Stimulated activated CD8-positive, alpha-beta memory T cell treated with anti-CD3 and anti-CD28 coated beads, Interleukin-7, amount 100 ng/mL, for 1 hour (primary cell): ENCODE measurements at regions not wholly inside any gene's neighbourhood (a gene's known extent, or its start where the extent isn't known, plus 50 kb on each side); places are given as distances from the start of the nearest gene placed in this dataset.

ENCODE experiments used
- DNase-seq, 2 donors: peaks; one replicate each; pipeline ENCODE4 v3.0.0-alpha.2; 2020; ENCODE audit warnings: low read depth in 2 of 2

DNA sequence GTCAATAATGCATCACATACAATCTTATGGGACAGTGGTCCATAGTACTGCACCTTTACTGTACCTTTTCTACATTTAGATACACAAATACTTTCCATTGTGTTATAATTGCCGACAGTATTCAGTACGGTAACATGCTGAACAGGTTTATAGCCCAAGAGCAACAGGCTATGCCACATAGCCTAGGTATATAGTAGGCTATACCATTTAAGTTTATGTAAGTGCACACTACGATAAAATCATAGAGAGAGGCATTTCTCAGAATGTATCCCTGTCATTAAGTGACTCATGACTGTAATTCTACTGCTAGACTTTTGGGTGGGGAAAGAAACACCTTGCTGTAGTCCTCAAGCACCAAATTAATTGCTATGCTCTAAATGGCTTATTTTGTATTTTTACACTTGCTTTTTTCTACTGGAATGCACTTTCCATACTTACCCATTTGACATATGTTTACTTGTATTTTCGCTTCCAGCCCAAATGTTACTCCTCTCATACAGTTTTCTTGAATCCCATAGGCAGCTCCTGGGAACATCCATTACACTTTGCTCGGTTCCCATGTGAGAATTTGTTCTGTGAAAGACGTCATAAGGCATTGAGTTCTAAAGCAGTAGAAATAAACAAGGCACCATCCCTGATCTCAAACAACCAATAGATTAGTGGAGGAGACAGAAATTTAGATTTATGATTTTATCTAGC is 714.0 kb upstream of the ID2 start:
- no peak for DNase-seq

DNA sequence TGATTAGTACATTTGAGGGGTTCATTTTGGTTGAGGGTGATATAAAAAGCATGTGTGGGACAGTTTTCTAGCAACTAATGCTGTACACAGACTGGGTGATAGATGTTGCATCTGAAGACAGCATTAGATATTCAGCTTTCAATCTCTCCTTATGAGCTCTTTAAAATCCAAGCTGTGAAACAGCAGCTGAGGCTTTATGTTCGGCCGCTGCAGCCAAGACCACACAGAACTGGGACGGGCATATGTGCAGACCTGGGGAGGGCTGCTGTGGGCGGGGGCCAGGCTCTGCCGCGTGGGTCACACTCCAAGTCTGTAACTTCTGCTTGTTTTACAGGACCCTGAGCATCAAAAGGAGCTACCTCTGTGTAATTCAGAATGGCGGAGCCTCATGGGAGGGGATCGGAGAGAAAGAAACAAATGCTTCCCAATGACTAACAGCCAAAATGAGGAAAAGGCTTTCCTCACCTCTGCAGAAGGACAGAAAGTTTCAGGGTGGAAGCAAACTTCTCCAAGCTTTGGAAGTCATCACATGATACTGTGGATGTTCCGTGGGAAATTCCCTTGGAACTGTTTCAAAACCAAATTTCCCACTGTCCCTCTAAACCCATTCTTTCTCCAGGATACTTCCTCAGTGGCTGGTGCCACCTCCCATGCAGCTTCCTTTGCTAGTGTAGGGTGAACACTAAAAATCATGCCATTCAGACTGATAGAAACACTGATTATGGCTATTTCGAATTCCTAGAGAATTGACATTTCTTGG is 711.9 kb upstream of the ID2 start:
- DNase-seq = no peak

DNA sequence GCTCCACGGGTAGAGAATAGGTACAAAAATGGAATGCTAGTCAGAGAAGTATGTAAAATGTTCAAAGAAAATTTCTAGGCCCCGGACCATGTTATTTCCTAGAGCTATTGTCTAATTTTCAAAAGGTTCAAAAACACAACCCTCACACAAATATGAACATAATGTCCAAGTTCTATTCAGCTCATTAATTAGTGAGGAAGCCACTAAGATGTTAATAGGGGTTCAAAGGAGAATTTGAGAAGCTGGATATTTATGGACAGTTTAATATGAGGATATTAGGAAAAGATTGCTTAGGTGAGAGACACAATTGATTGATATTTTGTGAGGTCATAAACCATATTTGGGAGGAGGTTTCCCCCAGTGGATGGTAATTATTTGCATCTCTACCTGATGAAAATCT is 710.6 kb upstream of the ID2 start:
- DNase-seq = no peak

DNA sequence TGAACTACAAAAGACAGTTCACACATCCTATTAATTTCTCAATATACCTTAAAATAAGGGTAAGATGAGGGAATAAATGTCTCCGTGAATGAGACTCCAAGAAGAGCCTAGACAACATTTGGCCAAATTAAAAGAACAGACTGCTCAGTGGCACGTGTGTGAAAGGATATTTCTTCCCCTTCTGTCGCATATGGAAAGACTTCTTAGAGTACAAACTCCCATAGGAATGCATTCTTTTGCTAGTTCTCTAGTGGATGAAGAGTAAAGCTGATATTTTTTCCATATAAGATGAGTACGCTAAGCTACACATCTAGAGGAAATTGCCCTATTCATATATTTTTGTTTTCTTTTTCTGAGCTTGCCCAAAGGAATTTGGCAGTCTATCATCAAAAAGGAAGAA is 710.0 kb upstream of the ID2 start:
- DNase-seq = no peak

DNA sequence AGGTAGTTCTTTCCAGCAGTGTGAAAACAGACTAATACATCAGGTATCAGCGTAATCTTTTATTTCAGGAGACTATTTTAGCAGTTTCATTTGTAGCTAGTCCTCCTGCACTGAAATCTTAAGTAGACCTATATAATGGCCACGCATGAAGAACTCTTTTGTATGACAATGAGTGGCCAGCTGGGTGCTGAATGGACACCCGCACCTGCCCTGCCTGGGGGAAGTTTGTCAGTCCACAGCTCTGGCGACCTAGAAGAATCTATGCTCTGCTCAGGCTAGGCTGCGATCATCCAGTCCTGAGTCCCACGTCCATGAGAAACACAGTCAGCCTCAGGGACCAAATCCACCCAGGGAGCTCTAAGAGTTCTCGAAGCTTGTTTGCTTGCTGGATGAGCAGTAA is 709.2 kb upstream of the ID2 start:
- DNase-seq = no peak

DNA sequence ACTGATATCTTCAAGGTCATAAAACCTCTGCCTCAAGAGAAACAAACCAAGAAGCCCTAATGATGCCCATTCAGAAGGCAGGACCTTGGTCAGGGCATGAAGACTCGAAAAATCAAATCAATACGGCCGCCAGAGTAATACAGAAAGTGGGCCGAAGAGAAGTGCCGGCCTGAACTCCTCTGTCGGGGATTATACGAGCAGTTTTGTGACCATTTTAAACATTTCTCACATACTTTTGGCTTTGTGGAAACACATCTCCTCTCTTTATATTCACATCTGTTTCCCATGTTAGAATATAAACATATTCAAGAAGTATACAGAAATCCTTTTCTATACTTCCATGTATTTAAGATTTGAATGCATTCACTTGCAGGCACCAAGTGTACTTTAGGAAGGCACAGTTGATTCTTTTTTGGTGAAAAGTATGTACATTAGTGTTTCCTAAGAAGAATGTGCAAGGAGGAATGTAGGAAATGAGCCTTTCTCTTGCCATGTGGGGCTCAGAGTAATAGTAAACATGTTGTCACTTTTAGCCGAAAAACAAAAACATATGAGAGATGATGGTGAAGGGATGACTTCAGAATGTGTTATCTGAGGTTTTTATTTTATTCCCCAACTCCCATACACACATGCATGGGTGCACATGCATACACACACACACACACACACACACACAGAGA is 707.9 kb upstream of the ID2 start:
- DNase-seq = no peak

DNA sequence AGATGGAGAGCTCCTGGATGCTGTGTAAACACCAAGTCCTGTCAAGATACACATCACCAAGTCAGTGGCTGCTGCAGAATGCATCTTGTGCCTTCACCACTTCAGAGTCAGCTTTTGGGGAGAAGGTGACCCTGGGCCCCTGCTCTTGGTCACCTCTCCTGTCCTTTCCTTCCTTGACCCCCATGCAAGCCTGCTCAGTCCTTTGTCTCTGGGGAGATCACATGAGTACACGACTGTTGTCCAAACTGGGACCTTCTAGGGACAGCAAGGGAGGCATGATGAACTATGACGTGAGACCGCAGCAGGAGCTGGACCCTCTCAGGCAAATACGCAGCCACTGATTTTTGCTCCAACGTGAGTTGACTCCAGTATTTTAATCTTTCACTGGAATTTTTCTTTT is 706.9 kb upstream of the ID2 start:
- no peak for DNase-seq

DNA sequence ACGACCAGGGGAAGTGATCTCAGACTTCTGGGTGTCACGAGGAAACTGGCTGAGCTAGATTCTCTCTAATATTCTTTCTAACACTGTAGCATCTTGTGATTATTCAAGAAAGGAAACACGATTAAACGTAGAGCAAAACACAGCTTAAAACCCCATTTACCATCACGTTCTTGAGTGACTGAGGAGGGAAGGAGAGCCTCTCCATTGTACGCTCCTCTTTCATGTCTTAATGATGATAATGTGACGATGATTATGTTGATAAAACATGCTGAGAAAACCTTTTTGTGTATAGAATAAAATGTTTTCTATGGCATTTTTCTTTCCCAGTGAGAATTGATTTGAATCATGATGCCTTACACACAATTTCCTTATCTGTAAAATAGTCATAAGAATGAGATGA is 705.6 kb upstream of the ID2 start:
- no peak for DNase-seq

DNA sequence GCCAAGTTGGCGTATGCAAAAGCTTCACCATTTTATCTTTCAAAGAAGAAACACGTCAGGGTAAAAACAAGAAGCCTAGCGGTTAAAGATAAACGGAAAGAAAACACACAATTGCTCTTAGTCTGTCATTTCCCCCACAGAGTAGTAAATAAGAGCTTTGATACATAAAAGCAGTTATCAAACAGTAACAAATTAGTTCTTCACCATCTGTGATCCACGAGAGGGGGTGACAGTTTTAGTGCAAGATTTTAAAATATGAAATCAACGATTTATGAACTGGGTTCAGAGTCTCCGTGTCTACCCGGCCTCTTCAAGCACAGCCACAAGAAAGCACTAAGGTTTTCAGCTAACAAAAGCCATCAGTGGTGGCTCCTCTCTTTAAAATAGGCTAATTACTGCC is 703.9 kb upstream of the ID2 start:
- DNase-seq = no peak

DNA sequence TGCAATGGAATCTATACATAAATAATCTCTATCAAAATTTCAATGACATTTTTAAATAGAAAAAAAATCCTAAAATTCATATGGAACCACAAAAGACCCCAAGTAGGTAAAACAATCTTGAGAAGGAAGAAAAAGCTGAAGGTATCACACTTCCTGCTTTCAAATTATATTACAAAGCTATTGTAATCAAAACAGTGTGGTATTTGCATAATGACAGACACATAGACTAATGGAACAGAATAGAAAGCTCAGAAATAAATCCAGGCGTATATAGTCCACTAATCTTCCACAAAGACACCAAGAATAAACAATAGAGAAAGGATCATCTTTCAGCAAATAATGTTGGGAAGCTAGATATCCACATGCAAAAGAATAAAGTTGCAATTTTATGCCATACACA is 699.8 kb upstream of the ID2 start:
- DNase-seq = no peak

DNA sequence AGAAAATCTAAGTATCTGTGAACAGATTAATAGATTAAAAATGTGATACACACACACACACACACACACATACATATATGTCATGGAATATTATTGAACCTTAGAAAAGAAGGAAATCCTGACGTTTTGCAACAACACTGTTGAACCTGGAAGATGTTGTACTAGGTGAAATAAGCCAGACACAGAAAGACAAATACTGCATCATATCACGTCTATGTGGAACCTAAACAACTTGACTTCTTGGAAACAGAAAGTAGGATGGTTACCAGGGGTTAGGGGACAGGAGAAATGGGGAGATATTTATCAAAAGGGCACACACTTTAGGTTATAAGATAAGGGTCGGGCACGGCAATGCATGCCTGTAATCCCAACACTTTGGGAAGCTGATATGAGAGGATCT is 698.4 kb upstream of the ID2 start:
- no peak for DNase-seq

DNA sequence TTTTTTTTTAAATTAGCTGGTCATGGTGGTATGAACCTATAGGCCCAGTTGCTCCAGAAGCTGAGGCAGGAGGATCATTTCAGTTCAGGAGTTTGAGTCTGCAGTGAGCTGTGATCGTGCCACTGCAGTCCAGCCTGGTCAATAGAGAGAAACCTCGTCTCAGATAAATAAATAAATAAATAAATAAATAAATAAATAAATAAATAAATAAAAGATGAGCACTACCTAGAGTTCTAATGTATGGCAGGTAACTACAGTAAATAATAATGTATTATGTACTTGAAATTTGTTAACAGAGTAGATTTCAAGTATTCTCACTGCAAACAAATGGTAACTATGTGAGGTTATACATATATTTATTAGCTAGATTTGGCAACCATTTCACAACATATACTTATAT is 697.9 kb upstream of the ID2 start:
- DNase-seq = no peak

DNA sequence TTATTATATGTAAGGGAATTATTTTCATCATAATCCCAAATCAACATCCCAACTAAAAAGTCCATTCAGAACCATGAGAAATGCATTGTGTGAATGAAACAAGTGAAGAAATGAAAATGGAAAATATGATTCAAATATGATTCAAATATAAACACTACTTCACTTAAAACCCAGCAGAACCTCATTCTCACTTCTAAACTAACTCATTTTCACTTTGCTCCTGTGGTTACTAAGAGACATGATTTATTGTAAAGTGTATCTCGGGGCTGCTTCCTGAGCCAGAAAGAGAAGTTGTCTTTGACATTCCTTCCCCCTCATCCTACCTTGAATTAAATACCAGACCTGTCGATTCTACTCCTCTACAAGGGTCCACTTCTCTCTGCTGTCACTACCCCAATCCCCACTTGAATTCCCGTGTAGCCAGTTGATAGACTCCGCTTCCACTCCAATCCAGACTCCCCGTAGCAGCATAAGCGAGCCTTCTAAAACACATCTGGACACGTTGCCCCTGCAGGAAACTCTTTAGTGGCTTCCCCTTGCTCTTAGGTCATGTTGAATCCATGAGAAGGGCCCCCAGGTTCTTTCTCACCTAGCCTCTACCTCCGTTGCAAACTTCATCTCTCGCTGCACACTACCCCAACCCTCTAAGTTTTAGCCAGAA is 697.0 kb upstream of the ID2 start:
- no peak for DNase-seq

DNA sequence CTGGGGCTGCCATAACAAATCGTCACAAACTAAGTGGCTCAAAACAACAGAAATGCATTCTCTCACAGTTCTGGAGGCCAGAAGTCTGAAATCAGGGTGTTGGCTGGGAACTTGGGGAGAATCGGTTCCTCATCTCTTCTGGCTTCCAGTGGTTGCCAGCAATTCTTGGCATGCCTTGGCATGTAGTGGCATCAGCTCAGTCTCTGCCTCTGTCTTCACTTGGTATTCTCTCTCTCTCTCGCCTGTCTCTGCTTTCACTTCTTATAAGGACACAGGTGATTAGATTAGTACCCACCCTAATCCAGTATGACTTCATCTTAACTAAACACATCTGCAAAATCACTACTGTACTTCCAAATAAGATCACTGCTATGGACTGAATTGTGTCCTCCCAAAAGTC is 695.4 kb upstream of the ID2 start:
- DNase-seq = no peak

DNA sequence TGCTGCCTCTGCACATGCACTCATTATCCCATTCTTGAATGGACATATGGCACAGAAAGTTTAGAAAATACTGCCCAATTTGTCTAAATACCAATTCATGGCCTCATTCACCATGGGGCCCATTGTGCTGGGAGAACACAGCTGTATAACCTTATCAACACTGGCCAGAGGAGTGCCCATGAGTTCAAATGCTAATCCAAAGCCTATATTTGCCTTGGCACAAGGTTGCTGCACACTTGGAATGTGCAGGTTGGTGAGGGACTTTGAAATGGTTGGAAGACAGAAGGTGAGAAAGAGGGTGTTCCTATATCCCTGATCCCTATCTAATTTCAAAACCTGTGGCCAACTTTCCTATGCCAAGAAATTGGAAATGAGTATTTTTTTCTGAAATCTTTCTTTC is 693.9 kb upstream of the ID2 start:
- no peak for DNase-seq

DNA sequence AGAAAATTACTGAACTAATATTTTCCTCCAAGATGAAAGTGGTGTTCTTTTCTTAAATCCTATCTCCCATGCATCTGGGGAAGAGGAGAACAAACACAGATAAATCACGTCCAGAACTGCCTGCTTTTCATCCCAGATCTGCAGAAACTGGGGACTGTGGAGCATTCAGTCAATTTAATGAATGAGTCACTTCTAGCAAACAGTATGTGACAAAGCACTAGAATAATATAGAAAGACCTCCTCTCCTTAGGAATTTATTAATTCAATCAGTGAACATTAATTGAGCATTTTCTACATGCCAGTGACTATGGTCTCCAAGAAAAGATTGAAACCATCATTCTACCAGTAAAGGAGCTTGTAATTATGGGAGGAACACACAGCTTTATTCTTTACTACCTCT is 693.4 kb upstream of the ID2 start:
- no peak for DNase-seq

DNA sequence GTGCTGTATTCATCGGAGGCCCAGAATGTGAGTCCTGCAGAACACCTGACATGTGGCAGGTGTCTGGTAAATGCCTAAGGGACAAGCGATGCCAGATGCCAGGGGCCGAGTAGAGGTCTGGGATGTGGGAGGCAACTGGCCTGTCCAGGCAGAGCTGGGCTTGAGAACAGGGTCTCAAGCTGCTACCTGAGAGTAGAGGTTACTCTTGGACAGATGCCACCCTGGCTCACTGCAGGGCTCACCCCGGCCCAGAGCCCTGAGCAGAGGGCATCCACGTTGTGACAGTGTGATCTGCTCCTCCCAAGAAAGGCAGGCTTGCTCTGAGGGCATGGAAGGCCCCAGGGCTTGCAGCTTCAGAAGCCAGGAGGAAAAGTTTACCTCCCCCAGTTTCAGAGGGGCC is 692.0 kb upstream of the ID2 start:
- DNase-seq = no peak

DNA sequence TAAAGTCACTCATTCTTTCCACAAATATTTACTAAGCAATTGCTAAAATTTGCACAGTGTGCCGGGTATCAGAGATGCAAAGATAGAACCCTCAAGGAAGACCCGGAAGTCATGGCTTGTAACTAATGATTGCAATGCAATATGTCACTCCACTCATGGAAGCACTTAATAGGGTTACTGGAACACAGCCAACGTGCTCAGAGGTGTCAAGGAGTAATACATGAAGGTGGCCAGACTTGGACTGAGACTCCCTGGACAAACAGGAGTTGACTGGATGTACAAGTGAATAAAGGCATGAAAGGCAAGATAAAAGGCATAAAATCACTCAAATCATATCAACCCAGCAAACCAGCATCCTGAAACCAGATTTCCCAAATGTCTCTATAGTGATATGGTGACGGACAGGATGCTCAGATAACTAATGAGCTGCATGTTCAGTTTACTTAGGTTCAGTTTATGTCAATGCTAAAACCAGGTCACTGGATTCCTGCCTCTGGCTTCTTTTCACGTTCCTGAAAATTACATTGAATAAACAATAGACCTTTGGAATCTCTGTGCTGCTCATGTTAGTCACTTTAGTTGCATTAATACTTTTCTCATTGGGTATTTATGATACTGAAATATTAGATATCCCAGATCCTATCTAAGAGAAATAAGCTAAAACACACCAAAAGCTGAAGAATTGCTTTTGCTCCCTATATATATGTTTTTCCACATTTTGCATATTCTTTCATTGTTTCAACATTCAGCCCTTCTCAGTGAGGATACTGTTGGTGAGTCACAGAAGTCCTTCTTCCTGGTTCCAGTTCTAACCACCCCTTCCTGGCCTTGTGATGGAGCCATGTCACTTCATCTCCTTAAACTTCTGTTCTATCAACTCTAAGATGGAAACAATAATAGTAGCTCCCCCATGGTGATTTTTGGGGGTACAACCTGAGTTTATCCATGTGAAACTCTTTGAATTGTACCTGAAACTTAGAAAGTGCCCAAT is 688.9 kb upstream of the ID2 start:
- DNase-seq = no peak

DNA sequence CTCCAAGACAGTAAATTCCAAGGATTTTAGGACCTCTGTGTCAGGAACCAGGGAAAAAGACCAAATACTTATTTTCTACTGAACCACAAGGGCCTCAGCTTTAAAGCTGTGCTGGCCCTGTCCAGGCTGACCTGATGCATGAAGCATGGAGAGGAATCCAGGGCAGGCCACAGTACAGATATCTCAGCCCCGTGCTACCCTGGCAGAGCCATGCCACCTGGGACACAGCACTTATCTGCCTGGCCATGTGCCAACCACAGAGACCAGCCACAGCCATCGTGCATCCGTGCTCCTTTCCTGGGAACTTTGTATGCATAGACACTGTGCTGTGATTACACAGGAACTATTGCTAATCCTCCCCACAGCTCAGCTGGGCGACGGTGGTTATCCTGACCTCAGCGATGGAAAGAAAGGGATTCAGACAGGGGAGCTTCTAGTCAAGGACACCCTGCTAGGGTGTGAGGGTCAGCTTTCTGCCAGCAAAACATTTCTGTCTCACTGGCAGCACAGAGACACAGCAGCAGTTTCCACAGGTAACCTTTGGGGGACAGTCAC is 687.4 kb upstream of the ID2 start:
- DNase-seq = no peak

DNA sequence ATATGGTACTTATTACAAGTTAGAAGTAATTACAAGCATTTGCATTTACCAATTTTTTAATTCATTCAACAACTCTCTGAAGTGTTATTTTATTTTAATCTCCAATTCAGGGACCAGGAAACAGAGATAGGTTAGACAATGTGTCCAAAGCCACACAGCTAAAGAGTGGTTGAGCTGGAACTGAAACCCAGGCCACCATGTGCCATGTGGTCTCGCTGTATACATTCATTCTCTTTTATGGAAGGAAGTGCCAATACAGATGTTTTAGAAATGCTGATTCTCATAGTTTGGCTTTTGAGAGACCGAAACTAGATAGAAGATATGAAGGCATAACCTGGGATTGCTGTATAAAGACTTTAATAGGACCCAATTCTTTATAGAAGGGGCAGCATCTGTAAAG is 684.6 kb upstream of the ID2 start:
- no peak for DNase-seq
